SK-N-SH (cell line): ENCODE measurements at regions not wholly inside any gene's neighbourhood (a gene's known extent, or its start where the extent isn't known, plus 50 kb on each side); places are given as distances from the start of the nearest gene placed in this dataset.

Source experiments
- CTCF ChIA-PET: fragments of 300-600, 350-600 bp; formaldehyde crosslinking; extraction: SDS; loops from one replicate; lab custom pipeline; 2021; lab: Yijun Ruan, JAX
- POLR2A ChIA-PET: fragments of 350-600 bp; sonication (Branson Sonifier 250); formaldehyde crosslinking; extraction: SDS; loops from one replicate; lab custom pipeline; 2020; ENCODE audit warnings: antibody characterized with exemption, inconsistent platforms; lab: Yijun Ruan, JAX
- DNase-seq: peaks from one replicate; pipeline ENCODE4 v3.0.0; 2012
- H2AFZ ChIP-seq: fragments of 200-600 bp; sonication (generic); 2 replicates; pipeline ENCODE4 v1.8.1; 2016; ENCODE audit warnings: antibody characterized with exemption, mild to moderate bottlenecking, low read depth
- H3F3A ChIP-seq: fragments of 200-600 bp; sonication (generic); replicated peaks from 2 replicates; pipeline ENCODE3; 2016; ENCODE audit warnings: antibody characterized with exemption, mild to moderate bottlenecking; ENCODE audit not compliant: insufficient read depth
- H3K27ac ChIP-seq, 2 experiments: fragments of 200-500 bp in 1 of 2; fragments of 200-600 bp in 1 of 2; sonication (Bioruptor generic) in 1 of 2; sonication (generic), shearing (Covaris generic) in 1 of 2; 2 replicates each; pipeline versions ENCODE4 v1.5.1 to v1.6.1; 2014 to 2016; ENCODE audit warnings: low read depth in 2 of 2, inconsistent platforms in 1 of 2, low read length in 1 of 2, mild to moderate bottlenecking in 1 of 2, mixed read lengths in 1 of 2
- H3K27me3 ChIP-seq: fragments of 200-600 bp; sonication (generic), shearing (Covaris generic); 2 replicates; pipeline ENCODE4 v1.6.1; 2016; ENCODE audit warnings: mixed run types; ENCODE audit not compliant: insufficient read depth
- H3K36me3 ChIP-seq, 2 experiments: fragments of 200-500 bp in 1 of 2; fragments of 200-600 bp in 1 of 2; sonication (Bioruptor generic) in 1 of 2; sonication (generic) in 1 of 2; replicated peaks in 1 of 2; 2 replicates each; pipeline versions ENCODE3 to v1.5.1; 2014 to 2016; ENCODE audit warnings: low read length in 1 of 2, mild to moderate bottlenecking in 1 of 2; ENCODE audit not compliant: insufficient read depth in 2 of 2, control insufficient read depth in 1 of 2
- H3K4me1 ChIP-seq, 2 experiments: fragments of 200-500 bp in 1 of 2; fragments of 200-600 bp in 1 of 2; sonication (Bioruptor generic) in 1 of 2; sonication (generic), shearing (Covaris generic) in 1 of 2; 2 replicates each; pipeline versions ENCODE4 v1.5.1 to v1.6.1; 2014 to 2016; ENCODE audit warnings: low read depth in 1 of 2, low read length in 1 of 2, mixed run types in 1 of 2; ENCODE audit not compliant: insufficient read depth in 2 of 2, control insufficient read depth in 1 of 2
- H3K4me2 ChIP-seq: fragments of 200-600 bp; sonication (generic), shearing (Covaris generic); 2 replicates; pipeline ENCODE4 v1.6.1; 2017; ENCODE audit warnings: mixed run types
- H3K4me3 ChIP-seq, 2 experiments: fragments of 200-500 bp in 1 of 2; fragments of 200-600 bp in 1 of 2; sonication (Bioruptor generic) in 1 of 2; sonication (generic), shearing (Covaris generic) in 1 of 2; 2 replicates each; pipeline versions ENCODE4 v1.5.1 to v1.8.1; 2014 to 2016; ENCODE audit warnings: low read depth in 2 of 2, inconsistent platforms in 1 of 2, low read length in 1 of 2, mild to moderate bottlenecking in 1 of 2, mixed read lengths in 1 of 2, moderate library complexity in 1 of 2
- H3K79me2 ChIP-seq: fragments of 200-600 bp; sonication (generic); 2 replicates; pipeline ENCODE4 v1.8.1; 2017; ENCODE audit warnings: mild to moderate bottlenecking; ENCODE audit not compliant: insufficient read depth
- H3K9ac ChIP-seq: fragments of 200-600 bp; sonication (generic); 2 replicates; pipeline ENCODE4 v1.6.1; 2017; ENCODE audit warnings: mixed run types
- H3K9me2 ChIP-seq: fragments of 200-600 bp; sonication (generic); 2 replicates; pipeline ENCODE4 v1.6.1; 2017; ENCODE audit warnings: mixed run types
- H3K9me3 ChIP-seq: fragments of 200-600 bp; sonication (generic); 2 replicates; pipeline ENCODE4 v1.6.1; 2017; ENCODE audit warnings: mixed run types, mild to moderate bottlenecking, moderate library complexity
- H4K20me1 ChIP-seq: fragments of 200-600 bp; sonication (generic); 2 replicates; pipeline ENCODE4 v1.6.1; 2017; ENCODE audit warnings: mild to moderate bottlenecking, mixed run types; ENCODE audit not compliant: insufficient read depth
- CHD2 ChIP-seq: fragments of 150-350 bp; IDR thresholded peaks from 2 replicates; pipeline ENCODE4 v1.6.1; 2018; ENCODE audit warnings: low read length; ENCODE audit not compliant: partially characterized antibody
- CTCF ChIP-seq: fragments of 200-600 bp; sonication (generic); IDR thresholded peaks from 2 replicates; pipeline ENCODE4 v1.6.1; 2017; ENCODE audit warnings: antibody characterized with exemption, mild to moderate bottlenecking, moderate library complexity
- ELF1 ChIP-seq: IDR thresholded peaks from 2 replicates; pipeline ENCODE4 v1.4.0; 2012
- EZH2phosphoT487 ChIP-seq: fragments of 200-600 bp; sonication (generic); IDR thresholded peaks from 2 replicates; pipeline ENCODE4 v1.6.1; 2017; ENCODE audit warnings: low read depth, mixed run types, mild to moderate bottlenecking, antibody characterized with exemption, moderate library complexity, borderline replicate concordance
- FOSL2 ChIP-seq: IDR thresholded peaks from 2 replicates; pipeline ENCODE4 v1.4.0; 2012; ENCODE audit warnings: low read depth, mild to moderate bottlenecking, moderate library complexity, borderline replicate concordance
- FOXM1 ChIP-seq: IDR thresholded peaks from 2 replicates; pipeline ENCODE4 v1.4.0; 2012; ENCODE audit warnings: low read depth, mild to moderate bottlenecking
- MXI1 ChIP-seq: IDR thresholded peaks from 2 replicates; pipeline ENCODE4 v1.6.1; 2012; ENCODE audit warnings: mild to moderate bottlenecking, low read depth, low read length, improper control_type of control experiment
- NFIC ChIP-seq: IDR thresholded peaks from 2 replicates; pipeline ENCODE4 v1.4.0; 2012; ENCODE audit warnings: borderline replicate concordance
- NRF1 ChIP-seq: IDR thresholded peaks from 2 replicates; pipeline ENCODE4 v1.6.1; 2012; ENCODE audit warnings: low read depth, mild to moderate bottlenecking, low read length
- RAD21 ChIP-seq: IDR thresholded peaks from 2 replicates; pipeline ENCODE4 v1.6.1; 2012; ENCODE audit warnings: mild to moderate bottlenecking, low read length
- RCOR1 ChIP-seq: fragments of 150-350 bp; IDR thresholded peaks from 2 replicates; pipeline ENCODE4 v1.6.1; 2017; ENCODE audit warnings: antibody characterized with exemption, low read length
- RFX5 ChIP-seq: IDR thresholded peaks from 2 replicates; pipeline ENCODE4 v1.6.1; 2012; ENCODE audit warnings: mild to moderate bottlenecking, improper control_type of control experiment, low read length
- SMC3 ChIP-seq: IDR thresholded peaks from 2 replicates; pipeline ENCODE4 v1.6.1; 2012; ENCODE audit warnings: low read depth, low read length, improper control_type of control experiment
- TAF1 ChIP-seq: IDR thresholded peaks from 2 replicates; pipeline ENCODE4 v1.6.1; 2012; ENCODE audit warnings: low read depth, mild to moderate bottlenecking, low read length, moderate library complexity, borderline replicate concordance
- TCF12 ChIP-seq: IDR thresholded peaks from 2 replicates; pipeline ENCODE4 v1.4.0; 2012
- USF2 ChIP-seq: fragments of 150-350 bp; IDR thresholded peaks from 2 replicates; pipeline ENCODE4 v1.6.1; 2017; ENCODE audit warnings: antibody characterized with exemption, low read length, low read depth, borderline replicate concordance
- YY1 ChIP-seq: IDR thresholded peaks from 2 replicates; pipeline ENCODE4 v1.4.0; 2012; ENCODE audit warnings: low read depth, mild to moderate bottlenecking
- ZBTB33 ChIP-seq: IDR thresholded peaks from 2 replicates; pipeline ENCODE4 v1.4.0; 2012; ENCODE audit warnings: low read depth, borderline replicate concordance
- WGBS: methylation state at CpG from one replicate; pipeline ENCODE4 v1.1.6; 2017; ENCODE audit warnings: low lambda C conversion rate; 5-methylcytosine and 5-hydroxymethylcytosine counted together
- TF ChIP-seq, protein P1 (sequence below): IDR thresholded peaks from 2 replicates; pipeline ENCODE4 v1.4.0; 2012; ENCODE audit warnings: low read depth

- Histone ChIP-seq H3K36me3 (no peaks in the 10 kb centered on the region), H3K4me1 (no peaks in the 10 kb centered on the region), H3K27ac (no peak overlapping the region), H4K20me1 (no peaks in the 10 kb centered on the region), H3K27me3 (no peaks in the 10 kb centered on the region), H3K79me2 (no peaks in the 10 kb centered on the region), H2AFZ (no peak overlapping the region), H3F3A (no peaks in the 10 kb centered on the region), H3K9me2 (no peaks in the 10 kb centered on the region), H3K9me3 (no peaks in the 10 kb centered on the region), H3K4me3 (no peak overlapping the region), H3K9ac (no peak overlapping the region)
- 16% methylated on average over 3 of the region's 3 CpGs for WGBS
- CTCF ChIA-PET: no interaction called here
- POLR2A ChIA-PET: no interaction called here
- DNase-seq: no peak
- TF ChIP-seq NFIC (no peak), RAD21 (no peak), RCOR1 (no peak)
- TF ChIP-seq, all 33 proteins: peak for 0
- no peak overlapping the region for H3K4me2 ChIP-seq
These were observed 218.0 kb upstream of the CNTNAP4 start for GRCh38 chr16:76059186-76059585.

- no peak for DNase-seq
- H3K27me3 ChIP-seq: no peaks in the 10 kb centered on the region
- H3K9me2 ChIP-seq: no peaks in the 10 kb centered on the region
- ChIA-PET CTCF (interaction anchor here (0.6 kb wide), 1 partner anchor 52 kb away, joined by 3 read pairs; no protein-coding TSS in a partner anchor), POLR2A (no interaction called here)
- H3F3A ChIP-seq: no peaks in the 10 kb centered on the region
- TF ChIP-seq ZBTB33: no peak
- no peak for TF ChIP-seq YY1
- H3K9ac ChIP-seq: no peak overlapping the region
- H3K27ac ChIP-seq: no peak overlapping the region
- no peaks in the 10 kb centered on the region for H3K79me2 ChIP-seq
- WGBS: 24% methylated on average over 2 of the region's 2 CpGs
- no peaks in the 10 kb centered on the region for H3K9me3 ChIP-seq
- H3K36me3 ChIP-seq: no peaks in the 10 kb centered on the region
- no peaks in the 10 kb centered on the region for H4K20me1 ChIP-seq
- H3K4me2 ChIP-seq: no peak overlapping the region
- no peak overlapping the region for H3K4me3 ChIP-seq
- H2AFZ ChIP-seq: no peak overlapping the region
- no peaks in the 10 kb centered on the region for H3K4me1 ChIP-seq
These were observed 217.5 kb upstream of the CNTNAP4 start for GRCh38 chr16:76059701-76060100.

- H3K4me3 ChIP-seq: no peak overlapping the region
- ChIA-PET POLR2A (no interaction called here), CTCF (no interaction called here)
- H4K20me1 ChIP-seq: no peaks in the 10 kb centered on the region
- H3K9me3 ChIP-seq: peaks cover 5% of the 10 kb centered on the region; the same call in 1 of the 2 replicates
- no peak overlapping the region for H3K9ac ChIP-seq
- WGBS: 22% methylated on average over 2 of the region's 2 CpGs
- H2AFZ ChIP-seq: no peak overlapping the region
- no peaks in the 10 kb centered on the region for H3K9me2 ChIP-seq
- DNase-seq: no peak
- no peaks in the 10 kb centered on the region for H3K27me3 ChIP-seq
- H3K79me2 ChIP-seq: no peaks in the 10 kb centered on the region
- no peaks in the 10 kb centered on the region for H3K36me3 ChIP-seq
- H3K4me1 ChIP-seq: no peaks in the 10 kb centered on the region
- H3K27ac ChIP-seq: no peak overlapping the region
- H3K4me2 ChIP-seq: no peak overlapping the region
- no peaks in the 10 kb centered on the region for H3F3A ChIP-seq
- TF ChIP-seq EZH2phosphoT487 (no peak), SMC3 (no peak), CTCF (no peak), CHD2 (no peak), TCF12 (no peak), RAD21 (no peak), NRF1 (no peak), MXI1 (no peak), ELF1 (no peak), TAF1 (no peak), FOXM1 (no peak), USF2 (no peak), RFX5 (no peak), RCOR1 (no peak), FOSL2 (no peak)
- TF ChIP-seq, protein P1, sequence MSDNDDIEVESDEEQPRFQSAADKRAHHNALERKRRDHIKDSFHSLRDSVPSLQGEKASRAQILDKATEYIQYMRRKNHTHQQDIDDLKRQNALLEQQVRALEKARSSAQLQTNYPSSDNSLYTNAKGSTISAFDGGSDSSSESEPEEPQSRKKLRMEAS: no peak
These were observed 205.5 kb upstream of the CNTNAP4 start for GRCh38 chr16:76071690-76072089.
